ENCODE measurements at regions not wholly inside any gene's neighbourhood (a gene's known extent, or its start where the extent isn't known, plus 50 kb on each side); places are given as distances from the start of the nearest gene placed in this dataset.

GRCh38 chr10:43855667-43856210, 207.1 kb upstream of the ZNF32 start:
- TF ChIP-seq CTCF (IDR thresholded peaks at IDR 0.05) (no peak), POLR2A (IDR thresholded peaks at IDR 0.05) (no peak)
